SKM-1 treated with dmso at 0.1 percent for 144 hours (cell line): ENCODE measurements at regions not wholly inside any gene's neighbourhood (a gene's known extent, or its start where the extent isn't known, plus 50 kb on each side); places are given as distances from the start of the nearest gene placed in this dataset.
A peak's percentile ranks its signal among the peaks of the same experiment; 100 is the strongest.

Experiments used
- DNase-seq: peaks from one replicate; lab custom pipeline; 2025; ENCODE audit not compliant: unreplicated experiment; lab: John Stamatoyannopoulos, UW

GRCh38 chr20:23282111-23282510, 68.5 kb upstream of the NXT1 start:
- no peak for DNase-seq

GRCh38 chr20:23279836-23280235, 70.8 kb upstream of the NXT1 start:
- no peak for DNase-seq

DNA sequence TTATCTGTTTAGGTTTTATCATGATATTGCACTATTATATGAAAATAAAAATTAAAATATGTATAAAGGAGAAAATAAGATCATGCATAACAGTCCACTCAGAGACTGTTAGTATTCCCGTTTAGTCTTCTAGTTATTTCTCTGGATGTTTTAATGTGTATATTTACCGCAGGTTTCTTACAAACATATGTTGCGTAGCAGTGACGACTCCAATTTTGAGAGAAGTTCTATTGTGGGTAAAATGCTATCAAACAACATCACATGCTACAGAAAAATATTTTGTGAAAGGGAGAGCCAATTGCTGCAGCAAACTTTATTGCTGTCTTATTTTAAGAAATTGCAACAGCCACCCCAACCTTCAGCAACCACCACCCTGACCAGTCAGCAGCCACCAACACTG, 72.4 kb upstream of the NXT1 start:
- no peak for DNase-seq

DNA sequence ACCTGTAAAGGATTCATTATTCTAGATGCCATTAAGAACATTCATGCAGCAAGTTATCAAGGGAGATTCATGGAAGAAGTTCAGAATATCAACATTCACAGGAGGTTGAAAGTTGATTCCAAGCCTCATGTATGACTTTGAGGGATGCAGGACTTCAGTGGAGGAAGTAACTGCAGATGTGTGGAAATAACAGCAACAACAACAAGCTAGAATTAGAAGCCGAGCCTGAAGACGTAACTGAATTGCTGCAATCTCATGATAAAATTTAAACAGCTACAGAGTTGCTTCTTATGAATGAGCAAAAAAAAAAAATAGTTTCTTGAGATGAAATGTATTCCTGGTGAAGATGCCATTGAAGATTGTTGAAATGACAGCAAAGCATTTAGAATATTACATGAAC, 73.3 kb upstream of the NXT1 start:
- no peak for DNase-seq

DNA sequence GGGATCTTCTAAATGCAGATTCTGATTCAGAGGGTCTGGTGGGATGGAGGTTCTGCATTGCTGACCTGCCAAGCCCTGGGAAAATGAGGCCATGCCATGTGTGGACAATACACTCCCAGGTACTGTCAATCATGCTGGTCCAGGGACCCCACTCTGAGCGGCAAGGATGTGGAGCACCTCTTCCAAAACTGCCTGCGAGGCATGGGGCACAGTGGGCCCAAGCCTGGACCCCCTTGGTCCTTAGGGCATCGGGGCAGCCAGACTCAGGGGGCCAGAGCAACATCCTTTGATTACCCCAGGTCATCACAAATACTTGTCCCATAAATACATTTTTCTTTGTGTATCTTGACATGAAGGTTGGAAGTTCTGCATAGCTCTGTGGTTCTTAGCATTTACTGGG, 76.8 kb upstream of the NXT1 start:
- DNase-seq = no peak

- DNase-seq = no peak
Observed at GRCh38 chr20:23272176-23273029, 78.2 kb upstream of the NXT1 start.

- no peak for DNase-seq
Observed at GRCh38 chr20:23270382-23270911, 80.1 kb upstream of the NXT1 start.

GRCh38 chr20:23269954-23270353, 80.6 kb upstream of the NXT1 start:
- DNase-seq = no peak

DNA sequence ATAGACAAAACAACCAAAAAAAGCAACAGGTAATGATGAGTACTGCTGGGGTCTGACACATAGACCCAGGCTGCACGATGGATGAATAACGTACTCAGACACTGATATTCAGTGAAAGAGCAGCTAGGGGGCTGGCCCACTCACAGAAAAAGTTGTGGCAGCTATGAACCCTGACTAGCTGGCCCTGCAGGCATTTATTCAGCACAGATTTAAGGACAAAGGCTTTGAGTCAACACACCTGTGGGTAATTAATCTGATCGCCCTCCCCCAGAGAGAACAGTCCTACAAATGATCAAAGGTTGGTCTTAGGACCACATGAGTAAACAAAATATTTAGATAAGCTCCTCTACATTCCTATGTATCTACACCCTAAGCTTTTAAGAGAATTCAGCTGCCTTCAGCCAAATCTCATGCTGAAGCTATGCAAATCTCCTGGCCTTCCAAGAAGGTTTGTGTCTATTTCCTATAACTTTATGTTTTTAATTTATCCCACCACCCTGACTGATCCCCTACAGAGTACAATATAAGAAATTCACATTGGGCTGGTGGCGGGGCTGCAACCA, 81.7 kb upstream of the NXT1 start:
- DNase-seq = no peak

DNA sequence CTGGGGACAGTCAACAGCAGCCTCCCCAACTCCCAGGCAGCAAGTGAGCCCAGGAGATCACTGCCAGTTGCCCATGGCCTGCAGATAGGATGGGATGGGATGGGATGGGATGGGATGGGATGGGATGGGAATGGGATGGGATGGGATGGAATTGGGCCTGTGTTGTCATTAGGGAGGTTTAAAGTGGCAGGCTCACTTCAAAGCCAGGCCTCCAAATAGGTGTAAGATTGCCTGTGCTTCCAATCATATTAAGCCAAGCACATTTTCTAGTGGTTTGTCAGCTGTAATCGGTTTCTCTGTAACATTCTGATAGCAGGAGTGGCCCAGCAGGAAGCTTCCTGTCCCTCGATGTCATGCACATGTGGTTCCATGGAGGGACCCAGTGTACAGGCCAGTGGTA, 82.7 kb upstream of the NXT1 start:
- no peak for DNase-seq

- no peak for DNase-seq
Observed at GRCh38 chr20:23266530-23267398, 83.8 kb upstream of the NXT1 start.

DNA sequence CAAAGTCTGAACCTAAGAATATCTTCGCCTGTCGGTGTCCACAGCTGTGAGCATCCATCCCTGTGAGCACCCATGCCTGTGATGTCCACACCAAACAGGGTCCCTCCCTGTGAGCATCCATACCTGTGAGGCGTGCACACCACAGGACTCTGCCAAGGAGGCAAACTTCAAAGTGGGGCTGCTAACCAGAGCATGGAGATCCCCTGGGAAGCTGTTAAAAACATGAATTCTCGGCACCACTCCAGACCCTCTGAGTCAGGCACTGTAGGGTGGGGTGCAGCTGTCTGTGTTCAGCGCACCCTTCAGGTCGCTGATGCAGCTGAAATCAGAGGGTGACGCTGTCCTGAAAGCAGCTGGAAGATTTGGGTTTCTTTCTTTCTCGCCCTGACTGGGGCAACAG, 85.4 kb upstream of the NXT1 start:
- no peak for DNase-seq

DNA sequence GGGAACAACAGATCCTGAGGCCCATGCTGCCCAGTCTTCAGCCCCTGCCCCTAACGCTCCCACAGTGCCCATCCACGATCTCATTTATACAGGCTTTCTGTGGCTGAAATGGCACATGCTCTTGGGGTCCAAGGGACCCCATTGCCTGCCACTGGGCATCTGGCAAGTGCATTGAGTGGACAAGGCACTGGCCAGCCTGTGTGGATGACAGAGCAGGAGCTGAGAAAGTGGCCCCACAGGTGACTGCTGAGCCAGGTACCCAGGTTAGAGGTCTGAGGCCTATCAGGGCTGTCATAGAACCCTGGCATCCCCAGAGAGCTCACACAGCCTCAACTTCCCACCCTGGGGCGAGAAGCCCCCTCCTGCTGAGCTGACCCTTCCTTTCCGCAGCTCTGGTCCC, 86.0 kb upstream of the NXT1 start:
- no peak for DNase-seq

DNA sequence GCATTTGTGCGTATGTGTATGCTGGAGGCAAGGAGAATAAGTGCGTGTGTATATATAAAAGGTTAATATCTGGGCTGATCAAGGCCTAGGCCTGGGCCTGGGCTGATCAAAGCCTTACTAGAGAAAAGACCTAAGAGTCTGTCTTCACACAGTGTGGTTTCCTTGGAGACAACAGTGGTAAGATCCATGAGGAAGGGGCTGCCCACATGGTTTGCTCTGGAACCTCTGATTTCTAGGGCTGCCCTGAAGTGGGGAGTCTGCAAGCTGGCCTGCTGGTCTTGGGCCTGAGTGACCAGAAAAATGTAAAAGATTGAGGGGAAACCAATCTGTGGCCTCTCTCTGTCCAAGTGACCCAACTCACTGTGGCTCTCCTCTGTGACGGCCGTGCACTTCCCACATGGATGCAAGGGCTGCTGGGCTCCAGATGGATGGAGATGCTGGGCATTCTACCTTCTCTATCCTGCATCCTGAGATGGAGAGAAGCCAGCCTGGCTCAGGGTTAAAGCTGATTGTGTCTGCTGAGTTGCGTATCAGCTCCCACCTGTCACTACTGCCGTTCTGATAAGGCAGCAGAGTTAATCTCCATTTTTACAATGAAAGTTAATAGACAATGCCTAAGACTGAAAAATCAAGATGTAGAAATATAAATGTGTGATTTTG, 90.3 kb upstream of the NXT1 start:
- DNase-seq = no peak

- DNase-seq = no peak
Observed at GRCh38 chr20:23258747-23259121, 91.9 kb upstream of the NXT1 start.

- DNase-seq = peak; percentile 22
Observed at GRCh38 chr20:23257848-23258746, 92.5 kb upstream of the NXT1 start.

- DNase-seq = no peak
Observed at GRCh38 chr20:23257106-23257761, 93.4 kb upstream of the NXT1 start.

GRCh38 chr20:23255716-23256385, 94.7 kb upstream of the NXT1 start:
- DNase-seq = no peak

DNA sequence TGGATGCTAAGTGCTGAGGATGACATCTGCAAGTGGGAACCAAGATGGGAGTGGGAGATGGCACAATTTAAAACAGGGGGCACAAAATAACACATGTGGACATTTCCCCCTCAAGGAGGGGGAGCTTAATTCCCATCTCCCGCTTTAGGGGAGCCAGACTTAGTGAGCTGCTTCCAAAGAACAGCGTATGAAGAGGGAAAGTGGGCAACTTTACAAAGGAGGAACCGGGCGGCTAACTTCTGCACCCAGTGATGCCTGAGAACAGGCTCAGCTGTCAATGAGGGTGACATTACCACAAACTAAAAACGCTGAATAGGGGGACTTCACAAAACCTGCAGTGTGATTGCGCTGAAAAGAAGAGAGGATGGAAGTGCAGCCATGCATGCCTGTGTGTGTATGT, 95.5 kb upstream of the NXT1 start:
- no peak for DNase-seq
